ES-I3 (cell line): ENCODE measurements at regions not wholly inside any gene's neighbourhood (a gene's known extent, or its start where the extent isn't known, plus 50 kb on each side); places are given as distances from the start of the nearest gene placed in this dataset.
"Not testable (repeated sequence)": the region's sequence is repeated elsewhere in the genome, so short reads cannot be mapped to it uniquely, and the experiment has no call there.

Source experiments
- H3K36me3 ChIP-seq: 2 replicates; pipeline ENCODE4 v1.6.1; 2013; ENCODE audit warnings: mild to moderate bottlenecking, low read length, control low read depth, moderate library complexity; ENCODE audit not compliant: insufficient read depth
- H3K4me1 ChIP-seq: 2 replicates; pipeline ENCODE4 v1.6.1; 2013; ENCODE audit warnings: mild to moderate bottlenecking, control low read depth, low read length; ENCODE audit not compliant: insufficient read depth
- H3K9ac ChIP-seq: 2 replicates; pipeline ENCODE4 v1.6.1; 2013; ENCODE audit warnings: low read depth, mild to moderate bottlenecking, low read length, moderate library complexity
- H3K9me3 ChIP-seq: 2 replicates; pipeline ENCODE4 v1.6.1; 2013; ENCODE audit warnings: mild to moderate bottlenecking, low read length, moderate library complexity; ENCODE audit not compliant: control insufficient read depth, insufficient read depth

GRCh38 chr5:121408778-121409177 is 442.9 kb upstream of the FTMT start:
- H3K9ac ChIP-seq, result no peak overlapping the region

GRCh38 chr5:121415270-121415669 is 436.4 kb upstream of the FTMT start:
- H3K4me1 ChIP-seq, result no peaks in the 10 kb centered on the region
- no peak overlapping the region for H3K9ac ChIP-seq
- H3K36me3 ChIP-seq, result no peaks in the 10 kb centered on the region
- no peaks in the 10 kb centered on the region for H3K9me3 ChIP-seq

More at GRCh38 chr5:121408778-121409177, 442.9 kb upstream of the FTMT start:
- no peaks in the 10 kb centered on the region for H3K9me3 ChIP-seq
- no peaks in the 10 kb centered on the region for H3K4me1 ChIP-seq
- H3K36me3 ChIP-seq, result no peaks in the 10 kb centered on the region

- Histone ChIP-seq H3K4me1 (no peaks in the 10 kb centered on the region), H3K9ac (no peak overlapping the region), H3K36me3 (no peaks in the 10 kb centered on the region), H3K9me3 (no peaks in the 10 kb centered on the region)
These were observed 430.0 kb upstream of the FTMT start for GRCh38 chr5:121421646-121422045.

GRCh38 chr5:121424976-121425375 is 426.7 kb upstream of the FTMT start:
- Histone ChIP-seq H3K9ac (no peak overlapping the region), H3K36me3 (no peaks in the 10 kb centered on the region), H3K4me1 (no peaks in the 10 kb centered on the region), H3K9me3 (no peaks in the 10 kb centered on the region)

- Histone ChIP-seq H3K9me3 (no peaks in the 10 kb centered on the region), H3K36me3 (no peaks in the 10 kb centered on the region), H3K4me1 (no peaks in the 10 kb centered on the region), H3K9ac (no peak overlapping the region)
These were observed 425.5 kb upstream of the FTMT start for GRCh38 chr5:121426153-121426552.

- H3K9me3 ChIP-seq, result no peaks in the 10 kb centered on the region
- H3K36me3 ChIP-seq, result no peaks in the 10 kb centered on the region
- no peak overlapping the region for H3K9ac ChIP-seq
- no peaks in the 10 kb centered on the region for H3K4me1 ChIP-seq
These were observed 421.9 kb upstream of the FTMT start for GRCh38 chr5:121429761-121430160.

GRCh38 chr5:121430538-121430937 is 421.1 kb upstream of the FTMT start:
- no peaks in the 10 kb centered on the region for H3K36me3 ChIP-seq
- no peak overlapping the region for H3K9ac ChIP-seq
- H3K4me1 ChIP-seq, result no peaks in the 10 kb centered on the region
- no peaks in the 10 kb centered on the region for H3K9me3 ChIP-seq

GRCh38 chr5:121445511-121445910 is 406.2 kb upstream of the FTMT start:
- H3K9me3 ChIP-seq, result no peaks in the 10 kb centered on the region
- H3K36me3 ChIP-seq, result no peaks in the 10 kb centered on the region
- no peaks in the 10 kb centered on the region for H3K4me1 ChIP-seq
- no peak overlapping the region for H3K9ac ChIP-seq

GRCh38 chr5:121462441-121462840 is 389.2 kb upstream of the FTMT start:
- Histone ChIP-seq H3K9ac (no peak overlapping the region), H3K36me3 (no peaks in the 10 kb centered on the region), H3K9me3 (no peaks in the 10 kb centered on the region), H3K4me1 (no peaks in the 10 kb centered on the region)

GRCh38 chr5:121471222-121471621 is 380.5 kb upstream of the FTMT start:
- not testable (repeated sequence) for H3K9ac ChIP-seq, H3K36me3 ChIP-seq, H3K9me3 ChIP-seq

GRCh38 chr5:121478636-121479035 is 373.0 kb upstream of the FTMT start:
- no peaks in the 10 kb centered on the region for H3K9me3 ChIP-seq
- H3K36me3 ChIP-seq, result no peaks in the 10 kb centered on the region
- H3K9ac ChIP-seq, result no peak overlapping the region
- H3K4me1 ChIP-seq, result peaks cover 27% of the 10 kb centered on the region

More at GRCh38 chr5:121471222-121471621, 380.5 kb upstream of the FTMT start:
- not testable (repeated sequence) for H3K4me1 ChIP-seq

- Histone ChIP-seq H3K9ac (no peak overlapping the region), H3K9me3 (no peaks in the 10 kb centered on the region), H3K36me3 (no peaks in the 10 kb centered on the region), H3K4me1 (peaks cover 27% of the 10 kb centered on the region)
These were observed 372.3 kb upstream of the FTMT start for GRCh38 chr5:121479337-121479736.

- no peaks in the 10 kb centered on the region; the same call in 1 of the 2 replicates for H3K4me1 ChIP-seq
- H3K36me3 ChIP-seq, result no peaks in the 10 kb centered on the region
- no peak overlapping the region for H3K9ac ChIP-seq
- no peaks in the 10 kb centered on the region for H3K9me3 ChIP-seq
These were observed 366.4 kb upstream of the FTMT start for GRCh38 chr5:121485281-121485680.

- not testable (repeated sequence) for H3K4me1 ChIP-seq, H3K36me3 ChIP-seq, H3K9ac ChIP-seq, H3K9me3 ChIP-seq
These were observed 365.7 kb upstream of the FTMT start for GRCh38 chr5:121485999-121486398.

GRCh38 chr5:121489972-121490371 is 361.7 kb upstream of the FTMT start:
- Histone ChIP-seq H3K9me3 (no peaks in the 10 kb centered on the region), H3K9ac (no peak overlapping the region), H3K36me3 (no peaks in the 10 kb centered on the region), H3K4me1 (no peaks in the 10 kb centered on the region)

GRCh38 chr5:121497176-121497575 is 354.5 kb upstream of the FTMT start:
- Histone ChIP-seq H3K36me3 (no peaks in the 10 kb centered on the region), H3K9ac (no peak overlapping the region), H3K4me1 (peaks cover 5% of the 10 kb centered on the region; the same call in 1 of the 2 replicates), H3K9me3 (no peaks in the 10 kb centered on the region)
